NCI-H146 (cell line): ENCODE measurements at regions not wholly inside any gene's neighbourhood (a gene's known extent, or its start where the extent isn't known, plus 50 kb on each side); places are given as distances from the start of the nearest gene placed in this dataset.

ENCODE experiments used
- DNase-seq: peaks from one replicate; lab custom pipeline; 2025; lab: John Stamatoyannopoulos, UW

- DNase-seq = no peak
Measured at GRCh38 chr14:65320661-65321308, 91.7 kb upstream of the FUT8 start.

- DNase-seq = no peak
Measured at GRCh38 chr14:65321370-65321875, 91.1 kb upstream of the FUT8 start.

GRCh38 chr14:65329481-65329880, 83.0 kb upstream of the FUT8 start:
- DNase-seq = no peak

- no peak for DNase-seq
Measured at GRCh38 chr14:65329911-65330310, 82.6 kb upstream of the FUT8 start.

GRCh38 chr14:65330416-65330815, 82.1 kb upstream of the FUT8 start:
- no peak for DNase-seq

GRCh38 chr14:65331652-65332051, 80.9 kb upstream of the FUT8 start:
- no peak for DNase-seq

- DNase-seq = no peak
Measured at GRCh38 chr14:65332141-65332871, 80.2 kb upstream of the FUT8 start.

- no peak for DNase-seq
Measured at GRCh38 chr14:65333943-65334687, 78.4 kb upstream of the FUT8 start.

- no peak for DNase-seq
Measured at GRCh38 chr14:65334765-65335410, 77.6 kb upstream of the FUT8 start.

GRCh38 chr14:65335411-65335947, 77.1 kb upstream of the FUT8 start:
- DNase-seq = no peak

GRCh38 chr14:65336191-65336591, 76.3 kb upstream of the FUT8 start:
- DNase-seq = no peak

- no peak for DNase-seq
Measured at GRCh38 chr14:65339866-65340265, 72.7 kb upstream of the FUT8 start.

GRCh38 chr14:65344011-65344410, 68.5 kb upstream of the FUT8 start:
- DNase-seq = no peak

- no peak for DNase-seq
Measured at GRCh38 chr14:65345266-65345665, 67.3 kb upstream of the FUT8 start.

GRCh38 chr14:65346474-65346873, 66.1 kb upstream of the FUT8 start:
- DNase-seq = no peak

- no peak for DNase-seq
Measured at GRCh38 chr14:65346895-65347294, 65.6 kb upstream of the FUT8 start.

GRCh38 chr14:65348137-65348536, 64.4 kb upstream of the FUT8 start:
- no peak for DNase-seq

GRCh38 chr14:65349100-65349499, 63.4 kb upstream of the FUT8 start:
- no peak for DNase-seq

- DNase-seq = no peak
Measured at GRCh38 chr14:65351493-65352194, 60.9 kb upstream of the FUT8 start.

GRCh38 chr14:65352964-65353530, 59.5 kb upstream of the FUT8 start:
- DNase-seq = no peak

- no peak for DNase-seq
Measured at GRCh38 chr14:65354131-65354530, 58.4 kb upstream of the FUT8 start.
